ENCODE measurements at regions not wholly inside any gene's neighbourhood (a gene's known extent, or its start where the extent isn't known, plus 50 kb on each side); places are given as distances from the start of the nearest gene placed in this dataset.

- no peak for TF ChIP-seq EP300 (IDR thresholded peaks at IDR 0.05)
- peak; percentile 39 to 47 for TF ChIP-seq CTCF (IDR thresholded peaks at IDR 0.05)
- no peak for TF ChIP-seq POLR2A (IDR thresholded peaks at IDR 0.05)
Measured at GRCh38 chr15:25508369-25509002, 69.7 kb upstream of the UBE3A start.

Data from suprapubic skin (tissue), 3 donors.